Activated CD8-positive, alpha-beta memory T cell treated with anti-CD3 and anti-CD28 coated beads for 36 hours (primary cell): ENCODE measurements at regions not wholly inside any gene's neighbourhood (a gene's known extent, or its start where the extent isn't known, plus 50 kb on each side); places are given as distances from the start of the nearest gene placed in this dataset.

Experiments used
- CTCF ChIA-PET: fragments of 350-600 bp; sonication (Branson Sonifier 250); formaldehyde crosslinking; loops from one replicate; lab custom pipeline; 2021; ENCODE audit warnings: antibody characterized with exemption; lab: Charles Lee
- POLR2A ChIA-PET: fragments of 350-600 bp; sonication (Branson Sonifier 250); formaldehyde crosslinking; loops from one replicate; lab custom pipeline; 2021; ENCODE audit warnings: antibody characterized with exemption; lab: Charles Lee

GRCh38 chr1:195788721-195789120 lies 819.5 kb downstream of the KCNT2 start:
- ChIA-PET POLR2A (no interaction called here), CTCF (no interaction called here)

- CTCF ChIA-PET, result no interaction called here
- POLR2A ChIA-PET, result no interaction called here
Observed at GRCh38 chr1:195785830-195786229, 822.4 kb downstream of the KCNT2 start.

GRCh38 chr1:195773931-195774330 lies 834.3 kb downstream of the KCNT2 start:
- POLR2A ChIA-PET, result no interaction called here

GRCh38 chr1:195769461-195769860 lies 838.8 kb downstream of the KCNT2 start:
- POLR2A ChIA-PET, result no interaction called here
- CTCF ChIA-PET, result no interaction called here

More at GRCh38 chr1:195773931-195774330, 834.3 kb downstream of the KCNT2 start:
- CTCF ChIA-PET, result no interaction called here

- ChIA-PET CTCF (no interaction called here), POLR2A (no interaction called here)
Observed at GRCh38 chr1:195768936-195769335, 839.3 kb downstream of the KCNT2 start.

- CTCF ChIA-PET, result no interaction called here
- POLR2A ChIA-PET, result no interaction called here
Observed at GRCh38 chr1:195768377-195768776, 839.9 kb downstream of the KCNT2 start.

- CTCF ChIA-PET, result no interaction called here
Observed at GRCh38 chr1:195766709-195767108, 841.5 kb downstream of the KCNT2 start.

GRCh38 chr1:195765099-195765498 lies 843.1 kb downstream of the KCNT2 start:
- ChIA-PET POLR2A (no interaction called here), CTCF (no interaction called here)

More at GRCh38 chr1:195766709-195767108, 841.5 kb downstream of the KCNT2 start:
- POLR2A ChIA-PET, result no interaction called here

GRCh38 chr1:195763907-195764374 lies 844.3 kb downstream of the KCNT2 start:
- ChIA-PET POLR2A (no interaction called here), CTCF (interaction anchor here (0.7 kb wide), 1 partner anchor 72 kb away, joined by 4 read pairs; no protein-coding TSS in a partner anchor)

- POLR2A ChIA-PET, result no interaction called here
- CTCF ChIA-PET, result interaction anchor here (0.7 kb wide), 1 partner anchor 71 kb away, joined by 4 read pairs; no protein-coding TSS in a partner anchor
Observed at GRCh38 chr1:195763146-195763906, 844.9 kb downstream of the KCNT2 start.

- POLR2A ChIA-PET, result no interaction called here
- CTCF ChIA-PET, result no interaction called here
Observed at GRCh38 chr1:195761104-195761503, 847.1 kb downstream of the KCNT2 start.

GRCh38 chr1:195756109-195756508 lies 852.1 kb downstream of the KCNT2 start:
- POLR2A ChIA-PET, result interaction anchor here (0.6 kb wide), 1 partner anchor 29 kb away, joined by 3 read pairs; no protein-coding TSS in a partner anchor
- CTCF ChIA-PET, result no interaction called here

- ChIA-PET CTCF (no interaction called here), POLR2A (no interaction called here)
Observed at GRCh38 chr1:195754874-195755273, 853.4 kb downstream of the KCNT2 start.

- CTCF ChIA-PET, result no interaction called here
- POLR2A ChIA-PET, result no interaction called here
Observed at GRCh38 chr1:195754303-195754702, 853.9 kb downstream of the KCNT2 start.

GRCh38 chr1:195748969-195749368 lies 859.3 kb downstream of the KCNT2 start:
- CTCF ChIA-PET, result no interaction called here
- POLR2A ChIA-PET, result no interaction called here

GRCh38 chr1:195745189-195746010 lies 862.8 kb downstream of the KCNT2 start:
- ChIA-PET POLR2A (no interaction called here), CTCF (no interaction called here)

- ChIA-PET POLR2A (no interaction called here), CTCF (no interaction called here)
Observed at GRCh38 chr1:195744256-195744655, 864.0 kb downstream of the KCNT2 start.

- POLR2A ChIA-PET, result no interaction called here
- CTCF ChIA-PET, result no interaction called here
Observed at GRCh38 chr1:195740862-195741261, 867.4 kb downstream of the KCNT2 start.

- ChIA-PET CTCF (no interaction called here), POLR2A (no interaction called here)
Observed at GRCh38 chr1:195738966-195739650, 869.1 kb downstream of the KCNT2 start.

- POLR2A ChIA-PET, result no interaction called here
- CTCF ChIA-PET, result no interaction called here
Observed at GRCh38 chr1:195735140-195735539, 873.1 kb downstream of the KCNT2 start.
